ENCODE measurements at regions not wholly inside any gene's neighbourhood (a gene's known extent, or its start where the extent isn't known, plus 50 kb on each side); places are given as distances from the start of the nearest gene placed in this dataset.

GRCh38 chr11:15836795-15837194 is 519.6 kb downstream of the SOX6 start:
- Histone ChIP-seq H3K36me3 (no peaks in the 10 kb centered on the region), H3K4me1 (peaks cover 0 to 5% (median 0%) of the 10 kb centered on the region in 3 donors), H3K4me3 (no peak overlapping the region), H3K9me3 (no peaks in the 10 kb centered on the region), H3K27me3 (no peaks in the 10 kb centered on the region), H3K27ac (no peak overlapping the region)
- WGBS, 2 donors: 43 to 61% methylated on average over 1 of the region's 1 CpG
- intact Hi-C loops (cut with DNase I): no loop called here
- no peak for DNase-seq
- no peak for TF ChIP-seq POLR2A (IDR thresholded peaks at IDR 0.05)
- TF ChIP-seq CTCF (IDR thresholded peaks at IDR 0.05): no peak

GRCh38 chr11:15837901-15838489 is 518.4 kb downstream of the SOX6 start:
- Histone ChIP-seq H3K27me3 (no peaks in the 10 kb centered on the region), H3K4me1 (peaks cover 0 to 17% (median 0%) of the 10 kb centered on the region in 3 donors), H3K27ac (no peak overlapping the region), H3K36me3 (no peaks in the 10 kb centered on the region), H3K4me3 (no peak overlapping the region), H3K9me3 (no peaks in the 10 kb centered on the region)
- TF ChIP-seq CTCF (IDR thresholded peaks at IDR 0.05): no peak
- no peak for TF ChIP-seq POLR2A (IDR thresholded peaks at IDR 0.05)
- intact Hi-C loops (cut with DNase I): no loop called here
- WGBS, 2 donors: 91 to 95% methylated on average over 3 to 4 of the region's 4 CpGs
- no peak for DNase-seq

GRCh38 chr11:15839061-15839460 is 517.3 kb downstream of the SOX6 start:
- H3K9me3 ChIP-seq: no peaks in the 10 kb centered on the region
- no peaks in the 10 kb centered on the region for H3K27me3 ChIP-seq
- no peak for TF ChIP-seq CTCF (IDR thresholded peaks at IDR 0.05)
- no peak for TF ChIP-seq POLR2A (IDR thresholded peaks at IDR 0.05)
- H3K4me1 ChIP-seq: peaks cover 0 to 27% (median 4%) of the 10 kb centered on the region in 3 donors
- no peak overlapping the region for H3K4me3 ChIP-seq
- intact Hi-C loops (cut with DNase I): no loop called here
- H3K36me3 ChIP-seq: no peaks in the 10 kb centered on the region
- H3K27ac ChIP-seq: no peak overlapping the region
- 91 to 93% methylated on average over 3 of the region's 3 CpGs for WGBS, 2 donors
- DNase-seq: no peak

- WGBS, 2 donors: 71 to 94% methylated on average over 2 of the region's 2 CpGs
- DNase-seq: no peak
- Histone ChIP-seq H3K27me3 (no peaks in the 10 kb centered on the region), H3K36me3 (no peaks in the 10 kb centered on the region), H3K4me3 (no peak overlapping the region), H3K27ac (no peak overlapping the region), H3K9me3 (no peaks in the 10 kb centered on the region), H3K4me1 (peaks cover 0 to 31% (median 4%) of the 10 kb centered on the region in 3 donors)
- TF ChIP-seq CTCF (IDR thresholded peaks at IDR 0.05): no peak
- TF ChIP-seq POLR2A (IDR thresholded peaks at IDR 0.05): no peak
- intact Hi-C loops (cut with DNase I): no loop called here
Measured at GRCh38 chr11:15840966-15841365, 515.4 kb downstream of the SOX6 start.

GRCh38 chr11:15841931-15842740 is 514.2 kb downstream of the SOX6 start:
- Histone ChIP-seq H3K27ac (no peak overlapping the region), H3K9me3 (no peaks in the 10 kb centered on the region), H3K27me3 (no peaks in the 10 kb centered on the region), H3K36me3 (no peaks in the 10 kb centered on the region), H3K4me1 (peaks cover 0 to 31% (median 4%) of the 10 kb centered on the region in 3 donors), H3K4me3 (no peak overlapping the region)
- intact Hi-C loops (cut with DNase I): no loop called here
- no peak for TF ChIP-seq POLR2A (IDR thresholded peaks at IDR 0.05)
- no peak for TF ChIP-seq CTCF (IDR thresholded peaks at IDR 0.05)
- WGBS, 2 donors: 31 to 37% methylated on average over 6 of the region's 6 CpGs
- DNase-seq: no peak
